Stimulated activated memory B cell treated with anti-CD40 and anti-IgM and Interleukin-4, amounts not matched to agents 10 μg/mL and 1 μg/mL and 100 μg/mL, for 72 hours (primary cell): ENCODE measurements at regions not wholly inside any gene's neighbourhood (a gene's known extent, or its start where the extent isn't known, plus 50 kb on each side); places are given as distances from the start of the nearest gene placed in this dataset.
A peak's percentile ranks its signal among the peaks of the same experiment; 100 is the strongest.

Source experiments
- ATAC-seq: fragments of 150-1000 bp; cut with Tn5 transposase; 2 replicates; pipeline ENCODE4 v1.10.0; 2021
- H3K27ac Mint-ChIP-seq: one replicate; pipeline ENCODE4 v1.8.0; 2022; ENCODE audit warnings: mild to moderate bottlenecking, mixed read lengths
- H3K27me3 Mint-ChIP-seq: one replicate; pipeline ENCODE4 v1.8.0; 2022; ENCODE audit warnings: mixed read lengths
- H3K36me3 Mint-ChIP-seq: one replicate; pipeline ENCODE4 v1.8.0; 2022; ENCODE audit warnings: mixed read lengths
- H3K4me1 Mint-ChIP-seq: one replicate; pipeline ENCODE4 v1.8.0; 2022; ENCODE audit warnings: mixed read lengths
- H3K4me3 Mint-ChIP-seq: one replicate; pipeline ENCODE4 v1.8.0; 2022; ENCODE audit warnings: mild to moderate bottlenecking, moderate library complexity, mixed read lengths
- H3K9me3 Mint-ChIP-seq: one replicate; pipeline ENCODE4 v1.8.0; 2022; ENCODE audit warnings: mixed read lengths

DNA sequence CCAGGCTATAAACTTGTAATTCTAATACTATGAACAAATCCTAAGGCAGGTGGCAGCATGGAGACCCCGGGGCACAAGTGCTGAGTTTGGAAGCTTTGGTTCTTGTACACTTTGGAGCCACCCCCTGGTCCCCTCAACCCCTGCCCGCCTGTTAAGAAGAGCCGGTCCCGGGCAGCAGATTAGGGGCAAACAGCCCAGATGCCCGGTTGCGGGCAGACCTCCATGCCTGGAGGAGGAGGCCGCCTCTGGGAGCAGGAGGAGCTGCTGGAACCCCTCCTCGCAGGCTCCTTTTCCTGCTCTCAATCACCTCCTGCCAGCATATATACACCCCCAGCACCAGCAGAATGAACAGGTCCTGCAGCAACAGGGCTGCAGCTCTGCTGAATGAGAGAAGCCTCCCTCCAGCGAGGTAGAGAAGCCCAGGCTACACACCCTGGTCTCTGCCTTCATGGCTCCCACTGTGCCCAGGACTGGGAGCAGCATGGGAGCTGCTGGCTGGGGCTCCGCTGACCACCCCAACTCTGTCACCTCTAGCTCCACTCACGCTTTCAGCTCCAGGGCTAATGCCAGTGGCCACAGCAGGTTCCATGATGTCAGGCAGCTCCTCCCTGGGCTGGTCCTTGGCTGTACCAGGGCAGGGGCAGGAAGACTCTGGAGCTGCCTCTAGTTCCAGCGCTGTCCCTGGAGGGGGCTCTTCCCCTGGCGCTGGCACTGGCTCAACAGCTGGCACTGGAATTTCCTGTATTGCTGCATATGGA, 1713.5 kb upstream of the ACO1 start:
- Mint-ChIP-seq H3K9me3 (peaks cover 3% of the 10 kb centered on the region), H3K36me3 (no peaks in the 10 kb centered on the region), H3K4me3 (no peak overlapping the region), H3K27me3 (no peaks in the 10 kb centered on the region), H3K27ac (no peak overlapping the region), H3K4me1 (no peaks in the 10 kb centered on the region)
- peak; percentile 55 for ATAC-seq

DNA sequence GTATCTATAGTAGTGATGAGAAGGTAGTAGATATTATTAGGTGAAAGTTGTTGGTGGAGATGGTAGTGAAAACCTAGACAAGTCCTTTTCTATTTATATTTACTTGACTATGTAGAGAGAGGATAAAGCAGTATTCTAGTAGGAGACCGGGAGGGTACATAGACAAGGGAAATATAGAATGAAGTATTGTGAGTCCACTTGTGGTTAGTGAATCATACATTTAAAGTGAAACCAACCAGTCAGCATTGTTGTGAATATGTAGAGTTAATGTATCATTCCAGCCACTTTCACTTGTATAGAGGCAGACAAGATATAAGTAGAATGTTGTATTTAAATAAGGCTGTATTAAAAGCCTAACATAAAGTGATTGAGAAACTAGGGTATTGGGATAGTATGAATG, 1711.3 kb upstream of the ACO1 start:
- H3K36me3 Mint-ChIP-seq: no peaks in the 10 kb centered on the region
- H3K4me3 Mint-ChIP-seq: no peak overlapping the region
- H3K4me1 Mint-ChIP-seq: no peaks in the 10 kb centered on the region
- H3K27me3 Mint-ChIP-seq: no peaks in the 10 kb centered on the region
- H3K9me3 Mint-ChIP-seq: peaks cover 3% of the 10 kb centered on the region
- ATAC-seq: no peak
- no peak overlapping the region for H3K27ac Mint-ChIP-seq

GRCh38 chr9:30676651-30677050, 1707.8 kb upstream of the ACO1 start:
- peaks cover 3% of the 10 kb centered on the region for H3K9me3 Mint-ChIP-seq
- no peak for ATAC-seq
- no peak overlapping the region for H3K4me3 Mint-ChIP-seq
- no peaks in the 10 kb centered on the region for H3K4me1 Mint-ChIP-seq
- no peak overlapping the region for H3K27ac Mint-ChIP-seq
- no peaks in the 10 kb centered on the region for H3K27me3 Mint-ChIP-seq
- H3K36me3 Mint-ChIP-seq: no peaks in the 10 kb centered on the region

DNA sequence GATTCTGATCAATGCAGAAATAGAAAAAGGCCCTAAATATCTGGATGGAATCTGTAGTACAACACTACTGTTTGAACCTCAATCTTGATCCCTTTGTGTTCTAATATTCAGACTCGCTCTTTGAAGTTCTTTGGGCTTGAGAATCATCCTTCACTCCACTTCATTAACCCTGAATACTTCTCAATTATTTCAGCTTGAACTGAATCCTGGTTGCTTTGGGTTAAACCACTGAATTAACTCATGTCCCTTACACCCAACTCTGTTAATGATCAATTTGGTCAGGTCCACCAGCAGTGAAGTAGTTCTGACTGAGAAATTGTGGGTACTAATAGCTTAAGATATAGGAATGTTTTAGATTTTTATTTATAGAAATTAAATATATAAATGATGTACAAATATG, 1707.2 kb upstream of the ACO1 start:
- Mint-ChIP-seq H3K9me3 (peaks cover 3% of the 10 kb centered on the region), H3K27ac (no peak overlapping the region), H3K27me3 (no peaks in the 10 kb centered on the region), H3K4me1 (no peaks in the 10 kb centered on the region), H3K4me3 (no peak overlapping the region), H3K36me3 (no peaks in the 10 kb centered on the region)
- ATAC-seq: no peak

GRCh38 chr9:30688801-30689200, 1695.6 kb upstream of the ACO1 start:
- no peaks in the 10 kb centered on the region for H3K27me3 Mint-ChIP-seq
- ATAC-seq: no peak
- H3K4me1 Mint-ChIP-seq: no peaks in the 10 kb centered on the region
- H3K36me3 Mint-ChIP-seq: no peaks in the 10 kb centered on the region
- H3K27ac Mint-ChIP-seq: no peak overlapping the region
- no peaks in the 10 kb centered on the region for H3K9me3 Mint-ChIP-seq
- no peak overlapping the region for H3K4me3 Mint-ChIP-seq

DNA sequence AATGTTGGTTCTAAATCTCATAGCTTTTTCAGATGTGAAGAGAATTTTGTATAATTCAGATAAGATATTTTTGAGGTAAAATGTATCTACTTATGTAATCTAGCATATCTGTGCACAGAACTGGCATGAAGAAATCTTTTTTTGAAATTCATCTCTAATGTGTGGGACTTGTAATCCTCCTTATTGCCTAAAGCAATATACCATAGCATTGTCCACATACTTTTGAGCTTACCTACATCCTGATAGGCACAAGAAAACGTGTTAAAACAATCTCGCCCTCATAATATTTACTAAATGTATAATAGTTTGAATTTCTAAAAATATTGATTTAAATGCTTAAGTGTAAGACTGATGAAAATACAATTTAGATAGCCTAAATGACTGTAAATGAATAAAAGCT, 1686.5 kb upstream of the ACO1 start:
- Mint-ChIP-seq H3K27ac (no peak overlapping the region), H3K9me3 (no peaks in the 10 kb centered on the region), H3K36me3 (no peaks in the 10 kb centered on the region), H3K27me3 (no peaks in the 10 kb centered on the region), H3K4me1 (no peaks in the 10 kb centered on the region), H3K4me3 (no peak overlapping the region)
- ATAC-seq: no peak

- no peaks in the 10 kb centered on the region for H3K36me3 Mint-ChIP-seq
- H3K27me3 Mint-ChIP-seq: no peaks in the 10 kb centered on the region
- no peak overlapping the region for H3K4me3 Mint-ChIP-seq
- H3K4me1 Mint-ChIP-seq: no peaks in the 10 kb centered on the region
- no peak for ATAC-seq
- H3K27ac Mint-ChIP-seq: no peak overlapping the region
- H3K9me3 Mint-ChIP-seq: peaks cover 3% of the 10 kb centered on the region
Observed at GRCh38 chr9:30711591-30711990, 1672.9 kb upstream of the ACO1 start.

GRCh38 chr9:30713243-30713642, 1671.2 kb upstream of the ACO1 start:
- Mint-ChIP-seq H3K27ac (no peak overlapping the region), H3K9me3 (peaks cover 3% of the 10 kb centered on the region), H3K4me3 (no peak overlapping the region), H3K36me3 (no peaks in the 10 kb centered on the region), H3K4me1 (no peaks in the 10 kb centered on the region), H3K27me3 (no peaks in the 10 kb centered on the region)
- no peak for ATAC-seq

GRCh38 chr9:30714389-30714788, 1670.1 kb upstream of the ACO1 start:
- Mint-ChIP-seq H3K9me3 (peaks cover 3% of the 10 kb centered on the region), H3K36me3 (no peaks in the 10 kb centered on the region), H3K4me1 (no peaks in the 10 kb centered on the region), H3K27ac (no peak overlapping the region), H3K27me3 (no peaks in the 10 kb centered on the region), H3K4me3 (no peak overlapping the region)
- ATAC-seq: no peak

GRCh38 chr9:30718483-30718882, 1666.0 kb upstream of the ACO1 start:
- no peak for ATAC-seq
- H3K27me3 Mint-ChIP-seq: no peaks in the 10 kb centered on the region
- no peaks in the 10 kb centered on the region for H3K36me3 Mint-ChIP-seq

GRCh38 chr9:30722065-30722464, 1662.4 kb upstream of the ACO1 start:
- Mint-ChIP-seq H3K36me3 (no peaks in the 10 kb centered on the region), H3K27me3 (no peaks in the 10 kb centered on the region), H3K9me3 (no peaks in the 10 kb centered on the region), H3K27ac (no peak overlapping the region), H3K4me1 (no peaks in the 10 kb centered on the region), H3K4me3 (no peak overlapping the region)
- no peak for ATAC-seq

More at GRCh38 chr9:30718483-30718882, 1666.0 kb upstream of the ACO1 start:
- H3K9me3 Mint-ChIP-seq: peaks cover 3% of the 10 kb centered on the region
- H3K4me3 Mint-ChIP-seq: no peak overlapping the region
- no peak overlapping the region for H3K27ac Mint-ChIP-seq
- H3K4me1 Mint-ChIP-seq: no peaks in the 10 kb centered on the region

DNA sequence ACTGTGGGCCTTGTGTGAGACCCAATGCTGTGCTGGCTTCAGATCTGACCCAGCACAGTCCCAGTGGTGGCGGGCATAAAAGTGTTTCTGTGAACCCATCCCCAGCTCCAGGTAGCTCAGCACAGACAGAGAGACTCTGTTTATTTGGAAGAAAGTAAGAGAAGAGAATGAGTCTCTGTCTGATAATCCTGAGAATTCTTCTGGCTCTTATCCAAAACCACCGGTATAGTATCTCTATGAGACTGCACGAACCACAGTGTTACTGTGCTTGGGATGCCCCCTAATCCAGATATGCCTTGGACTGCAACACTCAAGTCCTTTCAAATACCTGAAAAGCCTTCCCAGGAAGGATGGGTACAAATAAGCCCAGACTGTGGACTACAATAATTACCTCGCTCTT, 1660.8 kb upstream of the ACO1 start:
- H3K4me1 Mint-ChIP-seq: no peaks in the 10 kb centered on the region
- H3K36me3 Mint-ChIP-seq: no peaks in the 10 kb centered on the region
- no peak overlapping the region for H3K27ac Mint-ChIP-seq
- no peak overlapping the region for H3K4me3 Mint-ChIP-seq
- H3K9me3 Mint-ChIP-seq: no peaks in the 10 kb centered on the region
- ATAC-seq: no peak
- no peaks in the 10 kb centered on the region for H3K27me3 Mint-ChIP-seq

DNA sequence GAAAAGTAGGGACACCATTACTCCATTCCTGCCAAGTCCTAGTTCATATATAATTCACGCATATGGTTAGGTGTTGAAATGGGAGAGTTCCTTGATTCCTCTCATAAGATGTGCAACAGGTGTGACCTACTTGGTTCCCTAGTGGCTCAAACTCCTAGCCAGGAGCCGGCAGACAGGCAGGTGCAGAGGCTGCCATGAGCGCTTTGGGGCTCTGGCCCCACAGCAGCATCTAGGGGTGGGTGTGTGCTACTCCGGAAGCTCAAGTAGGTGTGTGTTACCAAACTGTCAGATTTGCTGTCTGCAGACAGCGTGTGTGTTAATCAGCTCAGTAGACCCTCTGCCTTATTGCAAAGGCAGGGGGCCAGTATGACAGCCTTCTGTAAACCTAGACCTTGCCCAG, 1652.4 kb upstream of the ACO1 start:
- Mint-ChIP-seq H3K27ac (no peak overlapping the region), H3K4me1 (no peaks in the 10 kb centered on the region), H3K4me3 (no peak overlapping the region), H3K9me3 (no peaks in the 10 kb centered on the region), H3K27me3 (no peaks in the 10 kb centered on the region), H3K36me3 (no peaks in the 10 kb centered on the region)
- ATAC-seq: no peak

DNA sequence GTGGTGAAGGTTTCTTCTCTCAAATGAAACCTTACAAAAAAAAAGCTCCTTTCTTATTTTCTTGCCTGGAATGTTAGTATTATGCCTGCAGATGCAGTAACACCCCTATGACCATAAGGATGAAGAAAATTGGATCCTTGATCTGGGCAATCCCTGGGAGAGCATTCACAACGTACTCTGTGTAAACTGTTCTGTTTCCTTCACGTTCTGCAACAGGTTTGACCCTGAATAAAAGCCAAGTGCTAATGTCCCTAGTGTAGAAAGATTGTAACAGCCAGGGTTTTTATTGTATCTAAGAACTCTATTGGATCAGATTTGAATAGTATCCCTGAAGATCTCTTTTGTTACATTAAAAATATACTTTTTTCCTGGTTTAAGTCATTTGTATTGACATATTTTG, 1639.6 kb upstream of the ACO1 start:
- no peaks in the 10 kb centered on the region for H3K36me3 Mint-ChIP-seq
- H3K27ac Mint-ChIP-seq: no peak overlapping the region
- no peaks in the 10 kb centered on the region for H3K4me1 Mint-ChIP-seq
- no peaks in the 10 kb centered on the region for H3K27me3 Mint-ChIP-seq
- no peak for ATAC-seq
- no peak overlapping the region for H3K4me3 Mint-ChIP-seq
- H3K9me3 Mint-ChIP-seq: peaks cover 3% of the 10 kb centered on the region

DNA sequence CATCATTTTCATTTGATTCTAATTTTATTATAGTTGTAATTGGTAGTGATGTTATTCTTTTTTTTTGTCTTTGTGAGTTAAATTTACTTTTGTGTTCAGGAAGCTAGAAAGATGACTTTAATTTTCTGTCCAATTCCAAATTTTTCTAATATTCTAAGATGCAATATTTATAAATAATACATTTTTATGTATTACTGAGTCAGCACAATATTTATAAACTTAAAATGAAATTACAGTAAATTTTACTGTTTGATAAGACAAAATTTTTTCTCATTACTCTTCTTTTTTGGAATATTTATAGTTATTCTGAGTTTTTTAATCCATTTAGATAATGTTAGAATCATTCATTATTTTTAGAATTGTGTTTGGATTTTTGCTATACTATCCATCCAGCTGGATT, 1637.9 kb upstream of the ACO1 start:
- Mint-ChIP-seq H3K27me3 (no peaks in the 10 kb centered on the region), H3K9me3 (peaks cover 3% of the 10 kb centered on the region), H3K4me3 (no peak overlapping the region), H3K27ac (no peak overlapping the region), H3K36me3 (no peaks in the 10 kb centered on the region), H3K4me1 (no peaks in the 10 kb centered on the region)
- no peak for ATAC-seq

DNA sequence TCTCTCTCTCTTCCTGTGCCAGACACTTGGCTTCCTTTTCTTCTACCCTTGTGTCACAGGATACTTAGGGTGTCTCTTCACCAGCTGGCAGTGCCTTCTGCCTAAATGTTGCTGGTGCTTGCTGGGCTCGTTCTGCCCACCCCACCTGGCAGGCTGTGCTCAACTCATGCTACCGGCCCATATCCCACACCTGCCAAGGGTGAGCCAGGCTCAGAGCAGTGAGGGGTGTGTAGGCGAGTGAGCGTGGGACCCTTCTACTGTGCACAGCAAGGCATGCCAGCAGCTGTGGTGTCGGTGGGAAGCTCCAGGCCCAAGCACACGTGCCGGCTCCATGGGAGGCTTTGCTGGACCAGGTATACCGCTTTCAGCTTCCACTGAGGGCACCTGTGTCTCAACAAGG, 1626.7 kb upstream of the ACO1 start:
- ATAC-seq: peak; percentile 36
- Mint-ChIP-seq H3K27me3 (no peaks in the 10 kb centered on the region), H3K4me3 (no peak overlapping the region), H3K36me3 (no peaks in the 10 kb centered on the region), H3K9me3 (peaks cover 3% of the 10 kb centered on the region), H3K27ac (no peak overlapping the region), H3K4me1 (no peaks in the 10 kb centered on the region)
